Coronary artery (tissue), 2 donors: ENCODE measurements at regions not wholly inside any gene's neighbourhood (a gene's known extent, or its start where the extent isn't known, plus 50 kb on each side); places are given as distances from the start of the nearest gene placed in this dataset.
"Not testable (repeated sequence)": the region's sequence is repeated elsewhere in the genome, so short reads cannot be mapped to it uniquely, and the experiment has no call there.

Experiments
- DNase-seq: peaks from one replicate; pipeline ENCODE4 v3.0.0-alpha.2; 2017; ENCODE audit warnings: low spot score
- H3K27ac ChIP-seq, 2 donors: fragments of 200-600 bp; sonication (generic); one replicate each; pipeline ENCODE4 v1.5.1; 2016 to 2019
- H3K4me3 ChIP-seq: fragments of 200-600 bp; sonication (generic); 2 replicates; pipeline ENCODE4 v1.5.1; 2016; ENCODE audit warnings: mild to moderate bottlenecking, moderate library complexity
- CTCF ChIP-seq: fragments of 200-600 bp; sonication (generic); IDR thresholded peaks from one replicate; pipeline ENCODE4 v1.5.1; 2019; ENCODE audit warnings: antibody characterized with exemption

- not testable (repeated sequence) for DNase-seq, H3K27ac ChIP-seq
- peak overlapping the region; percentile 44 for H3K4me3 ChIP-seq
- peak; percentile 47 for TF ChIP-seq CTCF
Observed at GRCh38 chr13:52235900-52236595, 76.7 kb upstream of the NEK3 start.

- not testable (repeated sequence) for H3K4me3 ChIP-seq, H3K27ac ChIP-seq, DNase-seq
Observed at GRCh38 chr13:52234928-52235327, 75.5 kb upstream of the NEK3 start.

DNA sequence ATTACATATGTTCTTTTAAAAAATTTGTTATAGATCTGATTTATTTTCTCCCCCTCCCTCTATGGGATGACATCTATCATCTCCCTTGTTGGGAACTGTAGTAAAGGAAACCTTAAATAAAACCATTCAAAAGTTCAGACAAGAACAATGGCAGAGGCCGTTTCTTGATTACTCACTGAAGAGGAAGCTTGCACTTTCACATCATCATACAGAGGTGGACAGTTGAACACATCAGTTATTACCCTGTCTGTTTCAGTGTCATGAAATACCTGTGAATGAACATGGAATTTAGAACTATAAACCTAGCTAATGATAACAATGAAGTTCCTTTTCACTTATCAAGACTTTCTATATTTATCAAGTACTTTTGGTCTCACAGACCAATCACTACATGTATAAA is 63.7 kb upstream of the NEK3 start:
- DNase-seq, H3K27ac ChIP-seq, H3K4me3 ChIP-seq: not testable (repeated sequence)

- not testable (repeated sequence) for H3K27ac ChIP-seq, H3K4me3 ChIP-seq, DNase-seq
Observed at GRCh38 chr13:52213920-52214319, 54.5 kb upstream of the NEK3 start.

- not testable (repeated sequence) for H3K27ac ChIP-seq, DNase-seq, H3K4me3 ChIP-seq
Observed at GRCh38 chr13:52212886-52213285, 53.5 kb upstream of the NEK3 start.

GRCh38 chr13:52211416-52211776 is 52.0 kb upstream of the NEK3 start:
- not testable (repeated sequence) for DNase-seq

DNA sequence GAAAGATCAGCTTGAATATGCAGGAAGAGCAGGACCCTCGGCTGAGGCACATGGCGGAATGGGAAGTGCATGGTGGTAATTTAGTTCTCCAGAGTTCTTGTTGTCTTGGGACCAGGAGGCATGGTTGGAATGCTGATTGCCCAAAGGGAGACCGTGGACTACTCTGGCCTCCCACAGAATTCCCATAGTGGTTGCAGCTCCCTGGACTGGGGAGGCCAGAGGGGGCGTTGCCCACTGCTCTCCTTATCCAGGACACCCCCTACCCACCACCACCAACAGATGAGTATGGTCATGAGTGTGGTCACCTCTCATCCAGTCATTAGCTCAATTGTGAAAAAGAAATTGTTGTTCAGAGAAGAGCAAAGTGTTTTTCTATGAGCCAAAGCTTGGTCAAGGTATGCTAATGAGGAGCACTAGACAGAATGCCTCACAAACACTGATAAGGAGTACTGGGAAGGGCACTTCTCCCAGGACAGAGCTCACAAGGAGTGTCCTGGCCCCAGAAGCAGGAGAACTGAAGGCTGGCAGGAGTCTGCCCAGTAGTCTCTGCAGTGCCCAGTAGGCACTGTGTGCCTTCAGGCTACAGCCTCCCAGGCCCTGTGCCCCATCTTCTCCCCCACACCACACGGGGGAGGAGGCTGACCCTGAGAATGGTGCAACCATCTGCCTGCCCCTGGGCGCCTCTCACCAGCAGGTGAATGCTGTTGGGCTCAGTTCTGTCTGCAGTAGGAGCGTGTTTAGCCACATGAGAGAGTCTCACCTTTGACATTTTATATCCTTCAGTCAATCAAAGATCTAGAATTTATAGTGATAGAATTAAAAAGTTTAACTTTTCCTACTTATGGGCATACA is 51.4 kb upstream of the NEK3 start:
- not testable (repeated sequence) for H3K27ac ChIP-seq, H3K4me3 ChIP-seq, DNase-seq

More at GRCh38 chr13:52211416-52211776, 52.0 kb upstream of the NEK3 start:
- not testable (repeated sequence) for H3K4me3 ChIP-seq, H3K27ac ChIP-seq
